Type B pancreatic cell (in vitro differentiated cells): ENCODE measurements at regions not wholly inside any gene's neighbourhood (a gene's known extent, or its start where the extent isn't known, plus 50 kb on each side); places are given as distances from the start of the nearest gene placed in this dataset.

Source experiments
- DNase-seq: peaks from one replicate; pipeline ENCODE4 v3.0.0; 2021; ENCODE audit warnings: mixed read lengths; ENCODE audit not compliant: unreplicated experiment; ENCODE audit errors: extremely low spot score
- H3K27ac Mint-ChIP-seq: 2 replicates; pipeline ENCODE4 v1.8.0; 2021; ENCODE audit warnings: mild to moderate bottlenecking, mixed read lengths
- H3K27me3 Mint-ChIP-seq: 2 replicates; pipeline ENCODE4 v1.8.0; 2021; ENCODE audit warnings: mixed read lengths
- H3K36me3 Mint-ChIP-seq: 2 replicates; pipeline ENCODE4 v1.8.0; 2021; ENCODE audit warnings: mixed read lengths
- H3K4me1 Mint-ChIP-seq: one replicate; pipeline ENCODE4 v1.8.0; 2021; ENCODE audit warnings: mixed read lengths; ENCODE audit not compliant: unreplicated experiment
- H3K4me3 Mint-ChIP-seq: 2 replicates; pipeline ENCODE4 v1.8.0; 2021; ENCODE audit warnings: mild to moderate bottlenecking, mixed read lengths
- H3K9me3 Mint-ChIP-seq: 2 replicates; pipeline ENCODE4 v1.8.0; 2021; ENCODE audit warnings: mixed read lengths
- CTCF ChIP-seq: fragments of 200-600 bp; sonication (generic); conservative IDR thresholded peaks from 2 replicates; pipeline ENCODE4 v1.5.0; 2021; ENCODE audit warnings: antibody characterized with exemption, mild to moderate bottlenecking

- DNase-seq: no peak
- H3K9me3 Mint-ChIP-seq: peaks cover 9% of the 10 kb centered on the region
- TF ChIP-seq CTCF: no peak
- H3K27ac Mint-ChIP-seq: no peak overlapping the region
- H3K4me3 Mint-ChIP-seq: no peak overlapping the region
- H3K4me1 Mint-ChIP-seq: peaks cover 27% of the 10 kb centered on the region
- no peaks in the 10 kb centered on the region for H3K36me3 Mint-ChIP-seq
- H3K27me3 Mint-ChIP-seq: no peaks in the 10 kb centered on the region
Measured at GRCh38 chr6:14312587-14312986, 195.0 kb downstream of the CD83 start.

- peaks cover 33% of the 10 kb centered on the region for H3K4me1 Mint-ChIP-seq
- no peak overlapping the region for H3K27ac Mint-ChIP-seq
- peaks cover 9% of the 10 kb centered on the region for H3K9me3 Mint-ChIP-seq
- no peak for TF ChIP-seq CTCF
- H3K36me3 Mint-ChIP-seq: no peaks in the 10 kb centered on the region
- H3K27me3 Mint-ChIP-seq: peaks cover 4% of the 10 kb centered on the region
- DNase-seq: no peak
- H3K4me3 Mint-ChIP-seq: no peak overlapping the region
Measured at GRCh38 chr6:14313248-14313647, 195.7 kb downstream of the CD83 start.

GRCh38 chr6:14315353-14315752 is 197.8 kb downstream of the CD83 start:
- TF ChIP-seq CTCF: no peak
- H3K4me1 Mint-ChIP-seq: peaks cover 46% of the 10 kb centered on the region
- H3K4me3 Mint-ChIP-seq: no peak overlapping the region
- DNase-seq: no peak
- H3K27ac Mint-ChIP-seq: no peak overlapping the region
- peaks cover 9% of the 10 kb centered on the region for H3K9me3 Mint-ChIP-seq
- H3K36me3 Mint-ChIP-seq: no peaks in the 10 kb centered on the region
- H3K27me3 Mint-ChIP-seq: peaks cover 14% of the 10 kb centered on the region

GRCh38 chr6:14316651-14317386 is 199.2 kb downstream of the CD83 start:
- Mint-ChIP-seq H3K4me1 (peaks cover 51% of the 10 kb centered on the region), H3K9me3 (peaks cover 9% of the 10 kb centered on the region), H3K27me3 (peaks cover 14% of the 10 kb centered on the region), H3K36me3 (no peaks in the 10 kb centered on the region), H3K27ac (no peak overlapping the region), H3K4me3 (peak overlapping the region; percentile 26)
- DNase-seq: no peak
- TF ChIP-seq CTCF: no peak

- TF ChIP-seq CTCF: no peak
- no peaks in the 10 kb centered on the region for H3K36me3 Mint-ChIP-seq
- peaks cover 51% of the 10 kb centered on the region for H3K4me1 Mint-ChIP-seq
- H3K4me3 Mint-ChIP-seq: peak overlapping the region; percentile 22
- DNase-seq: no peak
- H3K9me3 Mint-ChIP-seq: peaks cover 4% of the 10 kb centered on the region
- H3K27ac Mint-ChIP-seq: no peak overlapping the region
- peaks cover 14% of the 10 kb centered on the region for H3K27me3 Mint-ChIP-seq
Measured at GRCh38 chr6:14317387-14317970, 199.9 kb downstream of the CD83 start.
